ENCODE measurements at regions not wholly inside any gene's neighbourhood (a gene's known extent, or its start where the extent isn't known, plus 50 kb on each side); places are given as distances from the start of the nearest gene placed in this dataset.

- TF ChIP-seq HDGF (IDR thresholded peaks at IDR 0.05; ENCODE audit: borderline replicate concordance) (no peak), TARDBP (IDR thresholded peaks at IDR 0.05) (no peak), FOXM1 (IDR thresholded peaks at IDR 0.05; ENCODE audit: borderline replicate concordance) (no peak), BHLHE40 (IDR thresholded peaks at IDR 0.05; ENCODE audit: borderline replicate concordance) (no peak), ELF4 (IDR thresholded peaks at IDR 0.05) (no peak), L3MBTL2 (conservative IDR thresholded peaks at IDR 0.05) (no peak), SUZ12 (IDR thresholded peaks at IDR 0.05) (no peak), ARNT (IDR thresholded peaks at IDR 0.05) (no peak), FOXA1 (IDR thresholded peaks at IDR 0.05) (no peak), FOXK2 (IDR thresholded peaks at IDR 0.05) (no peak), SP1 (IDR thresholded peaks at IDR 0.05) (no peak), ZNF384 (IDR thresholded peaks at IDR 0.05) (no peak), NFRKB (IDR thresholded peaks at IDR 0.05) (no peak), CTBP1 (IDR thresholded peaks at IDR 0.05; ENCODE audit: borderline replicate concordance) (no peak)
Observed at GRCh38 chr18:5625076-5625475, 81.3 kb upstream of the EPB41L3 start.

All from HEK293T (cell line).